Ovary (tissue), 3 donors: ENCODE measurements at regions not wholly inside any gene's neighbourhood (a gene's known extent, or its start where the extent isn't known, plus 50 kb on each side); places are given as distances from the start of the nearest gene placed in this dataset.

ENCODE experiments used
- CTCF ChIP-seq, 3 donors: fragments of 450-650 bp in 2 of 3; fragments of 200-600 bp in 1 of 3; IDR thresholded peaks; one replicate each; pipeline versions ENCODE4 v1.5.1 to v1.8.0; 2016 to 2022; ENCODE audit warnings: antibody characterized with exemption in 3 of 3, mild to moderate bottlenecking in 1 of 3
- POLR2A ChIP-seq: fragments of 450-650 bp; IDR thresholded peaks from one replicate; pipeline ENCODE4 v1.6.1; 2017; ENCODE audit warnings: antibody characterized with exemption, mild to moderate bottlenecking, moderate library complexity
- donor health status: DM: no; HTN: no; CAD: no.

GRCh38 chr14:32259368-32260013 lies 56.4 kb upstream of the RNU6-8 start:
- TF ChIP-seq POLR2A (no peak), CTCF (IDR thresholded peaks at IDR 0.05) (no peak)
